ENCODE measurements at regions not wholly inside any gene's neighbourhood (a gene's known extent, or its start where the extent isn't known, plus 50 kb on each side); places are given as distances from the start of the nearest gene placed in this dataset.

DNA sequence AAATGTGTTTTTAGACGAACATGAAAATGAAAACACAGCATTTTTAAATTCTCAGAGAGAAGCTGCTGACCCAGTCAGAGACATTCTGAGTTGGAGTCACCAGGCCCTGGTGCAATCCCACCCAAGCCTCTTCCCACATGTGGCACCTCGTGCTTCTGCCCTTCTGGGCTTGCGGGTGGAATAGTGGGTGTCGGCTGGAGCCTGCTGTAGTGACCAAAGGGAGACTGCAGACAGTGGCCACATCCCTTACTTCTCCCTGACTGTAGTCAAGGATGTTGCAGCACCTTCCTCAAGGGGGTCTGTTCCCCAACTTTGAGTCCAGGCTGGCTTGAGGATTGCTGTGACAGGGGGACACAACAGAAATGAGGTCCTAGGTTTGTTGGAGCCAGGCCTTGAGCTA is 104.4 kb upstream of the GLI2 start:
- TF ChIP-seq, protein P1, sequence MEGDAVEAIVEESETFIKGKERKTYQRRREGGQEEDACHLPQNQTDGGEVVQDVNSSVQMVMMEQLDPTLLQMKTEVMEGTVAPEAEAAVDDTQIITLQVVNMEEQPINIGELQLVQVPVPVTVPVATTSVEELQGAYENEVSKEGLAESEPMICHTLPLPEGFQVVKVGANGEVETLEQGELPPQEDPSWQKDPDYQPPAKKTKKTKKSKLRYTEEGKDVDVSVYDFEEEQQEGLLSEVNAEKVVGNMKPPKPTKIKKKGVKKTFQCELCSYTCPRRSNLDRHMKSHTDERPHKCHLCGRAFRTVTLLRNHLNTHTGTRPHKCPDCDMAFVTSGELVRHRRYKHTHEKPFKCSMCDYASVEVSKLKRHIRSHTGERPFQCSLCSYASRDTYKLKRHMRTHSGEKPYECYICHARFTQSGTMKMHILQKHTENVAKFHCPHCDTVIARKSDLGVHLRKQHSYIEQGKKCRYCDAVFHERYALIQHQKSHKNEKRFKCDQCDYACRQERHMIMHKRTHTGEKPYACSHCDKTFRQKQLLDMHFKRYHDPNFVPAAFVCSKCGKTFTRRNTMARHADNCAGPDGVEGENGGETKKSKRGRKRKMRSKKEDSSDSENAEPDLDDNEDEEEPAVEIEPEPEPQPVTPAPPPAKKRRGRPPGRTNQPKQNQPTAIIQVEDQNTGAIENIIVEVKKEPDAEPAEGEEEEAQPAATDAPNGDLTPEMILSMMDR (IDR thresholded peaks at IDR 0.05; ENCODE audit: insufficient read depth, low read depth, low read length): no peak
- TF ChIP-seq EZH2 (IDR thresholded peaks at IDR 0.05; ENCODE audit: insufficient read depth, low read length): no peak

Data from astrocyte (in vitro differentiated cells and primary cell).